ENCODE measurements at regions not wholly inside any gene's neighbourhood (a gene's known extent, or its start where the extent isn't known, plus 50 kb on each side); places are given as distances from the start of the nearest gene placed in this dataset.
A peak's percentile ranks its signal among the peaks of the same experiment; 100 is the strongest.
"Not testable (repeated sequence)": the region's sequence is repeated elsewhere in the genome, so short reads cannot be mapped to it uniquely, and the experiment has no call there.

DNA sequence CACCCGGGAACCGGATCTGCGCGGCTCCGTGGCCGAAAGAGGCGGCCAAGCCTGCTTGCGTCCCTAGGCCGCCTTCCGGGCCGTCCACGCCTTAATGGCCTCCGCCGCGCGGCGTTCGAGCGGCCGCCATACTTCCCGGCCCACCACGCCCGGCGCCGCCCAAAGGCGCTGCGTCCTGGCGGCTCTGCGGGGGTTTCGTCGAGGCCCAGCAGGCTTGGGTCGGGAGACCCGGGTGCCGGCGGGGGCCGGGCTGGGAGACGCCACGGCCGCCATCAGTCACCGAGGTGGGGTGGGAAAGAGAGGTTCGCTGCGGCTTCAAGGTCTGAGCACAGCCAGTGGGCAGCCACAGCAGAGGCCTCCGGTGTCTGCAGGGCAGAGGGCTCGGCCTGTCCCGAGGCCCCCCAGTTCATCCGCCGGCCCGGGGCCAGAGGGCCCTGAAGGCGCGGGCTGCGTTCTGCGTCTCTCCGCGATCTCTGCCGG lies 545.8 kb upstream of the CDH10 start:
- Mint-ChIP-seq H3K27ac (no peak overlapping the region), H3K4me3 (ENCODE audit: low read depth) (no peak overlapping the region), H3K27me3 (no peaks in the 10 kb centered on the region), H3K9me3 (ENCODE audit: low read depth) (peaks cover 3% of the 10 kb centered on the region), H3K36me3 (ENCODE audit: insufficient read depth) (no peaks in the 10 kb centered on the region), H3K4me1 (ENCODE audit: low read depth) (no peaks in the 10 kb centered on the region)
- no peak for DNase-seq (ENCODE audit: low spot score, unreplicated experiment)
- TF ChIP-seq, protein P1, sequence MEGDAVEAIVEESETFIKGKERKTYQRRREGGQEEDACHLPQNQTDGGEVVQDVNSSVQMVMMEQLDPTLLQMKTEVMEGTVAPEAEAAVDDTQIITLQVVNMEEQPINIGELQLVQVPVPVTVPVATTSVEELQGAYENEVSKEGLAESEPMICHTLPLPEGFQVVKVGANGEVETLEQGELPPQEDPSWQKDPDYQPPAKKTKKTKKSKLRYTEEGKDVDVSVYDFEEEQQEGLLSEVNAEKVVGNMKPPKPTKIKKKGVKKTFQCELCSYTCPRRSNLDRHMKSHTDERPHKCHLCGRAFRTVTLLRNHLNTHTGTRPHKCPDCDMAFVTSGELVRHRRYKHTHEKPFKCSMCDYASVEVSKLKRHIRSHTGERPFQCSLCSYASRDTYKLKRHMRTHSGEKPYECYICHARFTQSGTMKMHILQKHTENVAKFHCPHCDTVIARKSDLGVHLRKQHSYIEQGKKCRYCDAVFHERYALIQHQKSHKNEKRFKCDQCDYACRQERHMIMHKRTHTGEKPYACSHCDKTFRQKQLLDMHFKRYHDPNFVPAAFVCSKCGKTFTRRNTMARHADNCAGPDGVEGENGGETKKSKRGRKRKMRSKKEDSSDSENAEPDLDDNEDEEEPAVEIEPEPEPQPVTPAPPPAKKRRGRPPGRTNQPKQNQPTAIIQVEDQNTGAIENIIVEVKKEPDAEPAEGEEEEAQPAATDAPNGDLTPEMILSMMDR (IDR thresholded peaks at IDR 0.05; ENCODE audit: unreplicated experiment): no peak

DNA sequence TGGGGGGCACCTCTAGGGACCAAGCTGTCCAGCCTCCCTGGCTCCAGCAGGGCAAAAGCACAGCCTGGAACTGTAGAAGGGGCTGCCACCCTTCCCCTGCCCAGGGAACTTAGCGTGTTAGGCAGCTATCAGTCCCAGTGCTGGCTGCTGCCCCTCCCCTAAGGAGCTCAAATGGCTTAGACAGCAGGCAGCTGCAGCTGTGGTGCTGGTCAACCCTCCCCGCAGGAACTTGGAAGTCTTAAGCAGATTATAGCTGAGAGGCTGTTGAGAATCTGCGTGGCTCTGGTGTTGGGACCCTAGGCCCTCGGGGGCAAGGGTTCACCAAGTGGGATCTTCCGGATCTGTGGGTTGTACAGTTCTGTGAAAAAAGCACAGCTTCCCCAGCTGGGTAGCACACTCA lies 536.5 kb upstream of the CDH10 start:
- no peaks in the 10 kb centered on the region for H3K36me3 Mint-ChIP-seq (ENCODE audit: insufficient read depth)
- no peak overlapping the region for H3K4me3 Mint-ChIP-seq (ENCODE audit: low read depth)
- H3K27me3 Mint-ChIP-seq: no peaks in the 10 kb centered on the region
- peaks cover 8% of the 10 kb centered on the region for H3K9me3 Mint-ChIP-seq (ENCODE audit: low read depth)
- DNase-seq (ENCODE audit: low spot score, unreplicated experiment): no peak
- TF ChIP-seq, protein P1 (IDR thresholded peaks at IDR 0.05; ENCODE audit: unreplicated experiment): no peak
- peaks cover 4% of the 10 kb centered on the region for H3K4me1 Mint-ChIP-seq (ENCODE audit: low read depth)
- H3K27ac Mint-ChIP-seq: no peak overlapping the region

- peaks cover 12% of the 10 kb centered on the region for H3K4me1 Mint-ChIP-seq (ENCODE audit: low read depth)
- not testable (repeated sequence) for DNase-seq (ENCODE audit: low spot score, unreplicated experiment); H3K36me3 Mint-ChIP-seq (ENCODE audit: insufficient read depth); H3K4me3 Mint-ChIP-seq (ENCODE audit: low read depth); H3K9me3 Mint-ChIP-seq (ENCODE audit: low read depth); H3K27me3 Mint-ChIP-seq
- H3K27ac Mint-ChIP-seq: peak overlapping the region; percentile 38
Measured at GRCh38 chr5:25162616-25163015, 517.8 kb upstream of the CDH10 start.

- Mint-ChIP-seq H3K4me3 (ENCODE audit: low read depth) (no peak overlapping the region), H3K36me3 (ENCODE audit: insufficient read depth) (no peaks in the 10 kb centered on the region), H3K9me3 (ENCODE audit: low read depth) (no peaks in the 10 kb centered on the region), H3K4me1 (ENCODE audit: low read depth) (peaks cover 12% of the 10 kb centered on the region), H3K27ac (no peak overlapping the region), H3K27me3 (no peaks in the 10 kb centered on the region)
- TF ChIP-seq, protein P1 (IDR thresholded peaks at IDR 0.05; ENCODE audit: unreplicated experiment): no peak
- DNase-seq (ENCODE audit: low spot score, unreplicated experiment): no peak
Measured at GRCh38 chr5:25160891-25161290, 516.1 kb upstream of the CDH10 start.

- Mint-ChIP-seq H3K36me3 (ENCODE audit: insufficient read depth) (no peaks in the 10 kb centered on the region), H3K4me1 (ENCODE audit: low read depth) (no peaks in the 10 kb centered on the region), H3K9me3 (ENCODE audit: low read depth) (peaks cover 2% of the 10 kb centered on the region), H3K27me3 (no peaks in the 10 kb centered on the region), H3K4me3 (ENCODE audit: low read depth) (no peak overlapping the region), H3K27ac (no peak overlapping the region)
- DNase-seq (ENCODE audit: low spot score, unreplicated experiment): no peak
- TF ChIP-seq, protein P1 (IDR thresholded peaks at IDR 0.05; ENCODE audit: unreplicated experiment): no peak
Measured at GRCh38 chr5:25150819-25151218, 506.0 kb upstream of the CDH10 start.

DNA sequence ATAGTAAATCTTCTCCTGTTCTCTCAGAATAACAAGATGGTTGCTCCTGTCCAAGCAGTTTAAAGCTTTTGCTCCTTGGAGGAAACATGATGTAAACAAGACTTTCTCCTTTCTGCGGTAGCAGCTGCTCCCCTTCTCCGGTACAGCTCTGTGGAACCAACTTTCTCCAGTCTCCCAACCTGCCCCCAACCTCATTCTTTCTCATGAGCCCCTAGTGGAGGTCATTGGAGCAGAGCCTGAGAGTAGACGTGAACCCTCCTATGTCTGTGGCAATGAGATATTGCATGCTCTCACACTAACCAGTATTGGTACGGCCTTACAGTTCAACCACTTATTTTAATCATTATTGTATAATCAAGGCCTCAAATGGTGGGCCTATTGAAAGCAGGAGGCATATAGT lies 483.8 kb upstream of the CDH10 start:
- Mint-ChIP-seq H3K4me3 (ENCODE audit: low read depth) (no peak overlapping the region), H3K27me3 (no peaks in the 10 kb centered on the region), H3K4me1 (ENCODE audit: low read depth) (no peaks in the 10 kb centered on the region), H3K9me3 (ENCODE audit: low read depth) (peaks cover 8% of the 10 kb centered on the region), H3K27ac (no peak overlapping the region), H3K36me3 (ENCODE audit: insufficient read depth) (no peaks in the 10 kb centered on the region)
- TF ChIP-seq, protein P1 (IDR thresholded peaks at IDR 0.05; ENCODE audit: unreplicated experiment): no peak
- DNase-seq (ENCODE audit: low spot score, unreplicated experiment): no peak
